ENCODE measurements at regions not wholly inside any gene's neighbourhood (a gene's known extent, or its start where the extent isn't known, plus 50 kb on each side); places are given as distances from the start of the nearest gene placed in this dataset.

- DNase-seq (ENCODE audit: low read depth) = no peak
- TF ChIP-seq CTCF (IDR thresholded peaks at IDR 0.05; ENCODE audit: low read depth, low read length, missing control alignments) = no peak
- H3K4me3 ChIP-seq (ENCODE audit: low read depth, low read length) = no peak overlapping the region
Measured at GRCh38 chr2:147696426-147696825, 148.4 kb upstream of the ACVR2A start.

- DNase-seq (ENCODE audit: low read depth) = peak; percentile 73
- TF ChIP-seq CTCF (IDR thresholded peaks at IDR 0.05; ENCODE audit: low read depth, low read length, missing control alignments) = no peak
Measured at GRCh38 chr2:147689220-147689909, 155.5 kb upstream of the ACVR2A start.

GRCh38 chr2:147688242-147688641 is 156.6 kb upstream of the ACVR2A start:
- TF ChIP-seq CTCF (IDR thresholded peaks at IDR 0.05; ENCODE audit: low read depth, low read length, missing control alignments) = no peak
- no peak for DNase-seq (ENCODE audit: low read depth)
- no peak overlapping the region for H3K4me3 ChIP-seq (ENCODE audit: low read depth, low read length)

More at GRCh38 chr2:147689220-147689909, 155.5 kb upstream of the ACVR2A start:
- H3K4me3 ChIP-seq (ENCODE audit: low read depth, low read length) = no peak overlapping the region

- TF ChIP-seq CTCF (IDR thresholded peaks at IDR 0.05; ENCODE audit: low read depth, low read length, missing control alignments) = no peak
- DNase-seq (ENCODE audit: low read depth) = no peak
Measured at GRCh38 chr2:147686365-147686764, 158.5 kb upstream of the ACVR2A start.

GRCh38 chr2:147684903-147685302 is 159.9 kb upstream of the ACVR2A start:
- TF ChIP-seq CTCF (IDR thresholded peaks at IDR 0.05; ENCODE audit: low read depth, low read length, missing control alignments) = no peak
- no peak for DNase-seq (ENCODE audit: low read depth)
- H3K4me3 ChIP-seq (ENCODE audit: low read depth, low read length) = no peak overlapping the region

More at GRCh38 chr2:147686365-147686764, 158.5 kb upstream of the ACVR2A start:
- H3K4me3 ChIP-seq (ENCODE audit: low read depth, low read length) = no peak overlapping the region

- no peak for DNase-seq (ENCODE audit: low read depth)
- H3K4me3 ChIP-seq (ENCODE audit: low read depth, low read length) = no peak overlapping the region
- TF ChIP-seq CTCF (IDR thresholded peaks at IDR 0.05; ENCODE audit: low read depth, low read length, missing control alignments) = no peak
Measured at GRCh38 chr2:147683380-147683779, 161.4 kb upstream of the ACVR2A start.

- no peak overlapping the region for H3K4me3 ChIP-seq (ENCODE audit: low read depth, low read length)
- DNase-seq (ENCODE audit: low read depth) = no peak
- TF ChIP-seq CTCF (IDR thresholded peaks at IDR 0.05; ENCODE audit: low read depth, low read length, missing control alignments) = no peak
Measured at GRCh38 chr2:147681093-147681492, 163.7 kb upstream of the ACVR2A start.

Measured in GM12864 (cell line).